NCI-H1092 (cell line): ENCODE measurements at regions not wholly inside any gene's neighbourhood (a gene's known extent, or its start where the extent isn't known, plus 50 kb on each side); places are given as distances from the start of the nearest gene placed in this dataset.

Experiments
- DNase-seq: peaks from one replicate; lab custom pipeline; 2025; lab: John Stamatoyannopoulos, UW

DNA sequence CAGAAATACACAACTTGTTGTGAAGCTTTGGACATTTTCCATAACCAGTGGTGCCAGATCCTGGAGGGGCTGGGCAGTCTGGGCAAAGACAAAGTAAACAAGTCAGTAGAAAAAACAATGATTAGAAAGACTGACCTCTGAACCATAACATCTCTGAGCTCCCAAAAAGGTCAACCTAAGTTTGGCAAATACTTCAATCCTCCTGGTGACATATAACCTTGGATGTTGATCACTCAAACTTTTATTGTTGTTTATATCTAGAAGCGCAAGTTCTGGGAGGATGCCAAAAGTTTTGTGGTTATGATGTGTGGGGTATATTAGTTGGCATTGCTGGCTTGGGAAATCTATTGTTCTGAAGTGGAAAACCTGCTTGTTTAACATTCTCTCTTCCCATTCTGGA lies 257.7 kb downstream of the DIPK2A start:
- DNase-seq = no peak

DNA sequence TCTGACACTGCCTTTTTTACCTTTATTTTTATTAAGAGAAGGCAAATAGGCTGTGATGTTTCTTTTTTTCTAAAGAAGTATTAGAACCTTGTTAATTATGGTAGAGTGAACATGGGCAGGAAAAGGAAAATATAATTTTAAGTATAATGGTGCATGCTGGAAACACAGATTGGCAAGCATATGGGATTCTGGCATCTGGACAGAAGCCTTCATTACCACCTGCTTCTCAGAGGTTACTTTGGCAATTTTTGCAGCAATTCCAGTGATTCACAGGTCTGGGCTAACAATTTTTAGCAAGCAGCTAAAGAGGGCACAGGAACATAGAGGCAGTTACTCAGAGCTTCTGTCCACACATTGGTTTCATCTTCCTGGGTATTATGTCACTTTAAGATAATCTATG lies 258.3 kb downstream of the DIPK2A start:
- no peak for DNase-seq

DNA sequence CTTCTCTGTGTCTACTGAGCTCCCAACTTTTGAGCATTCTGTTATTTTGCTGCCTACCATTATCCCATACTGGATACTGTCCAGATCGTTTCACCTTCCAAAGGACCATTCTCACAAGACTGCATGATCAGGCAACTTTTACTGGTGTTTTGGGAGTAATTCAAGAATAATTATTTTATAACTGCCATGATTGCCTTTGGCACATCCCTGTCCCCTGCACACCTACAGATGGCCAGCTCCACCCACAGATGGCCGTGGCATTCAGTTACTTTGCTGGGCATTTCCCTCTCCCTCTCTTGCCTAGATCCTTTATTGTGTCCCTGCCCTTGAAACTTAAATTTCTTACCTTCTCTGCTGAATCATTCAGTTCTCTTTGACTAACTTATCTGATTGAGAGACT lies 263.9 kb downstream of the DIPK2A start:
- DNase-seq = no peak

DNA sequence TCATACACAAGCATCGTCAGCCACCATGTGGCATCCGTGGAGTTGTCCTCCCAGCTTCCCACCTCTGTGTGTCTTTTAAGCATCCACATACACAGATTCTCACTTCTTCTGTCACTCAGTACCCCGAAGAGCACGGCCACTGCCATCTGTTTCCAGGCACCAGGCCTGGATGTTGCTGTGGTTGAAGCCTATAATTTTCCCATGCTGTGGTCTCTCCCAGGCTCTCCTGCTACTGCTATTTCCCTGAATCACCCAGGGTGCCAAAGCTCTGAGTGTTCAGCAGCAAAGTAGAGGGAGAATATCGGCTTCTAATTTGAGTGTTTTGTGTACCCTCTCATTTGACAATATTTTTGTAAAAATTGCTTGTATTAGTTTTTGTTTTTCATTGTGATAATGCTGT lies 265.7 kb downstream of the DIPK2A start:
- no peak for DNase-seq

DNA sequence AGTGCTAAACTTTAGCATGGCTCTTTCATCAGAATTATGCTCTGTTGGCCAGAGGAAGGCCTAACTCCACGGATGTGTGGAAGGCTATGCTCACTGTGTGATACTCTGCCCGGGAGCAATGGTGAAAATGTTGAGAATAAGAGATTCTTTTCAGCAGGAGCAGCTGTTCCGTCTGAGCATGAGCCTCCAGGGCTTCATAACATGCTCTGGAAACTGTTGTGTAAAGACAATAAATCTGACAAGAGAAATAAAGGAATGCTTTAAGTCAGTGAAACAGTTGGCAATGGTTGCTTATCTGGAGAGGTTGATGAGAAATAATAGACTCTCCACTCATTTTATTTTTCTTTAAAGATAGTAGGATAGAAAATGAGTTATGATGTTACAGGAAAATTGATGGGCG lies 269.8 kb downstream of the DIPK2A start:
- no peak for DNase-seq

DNA sequence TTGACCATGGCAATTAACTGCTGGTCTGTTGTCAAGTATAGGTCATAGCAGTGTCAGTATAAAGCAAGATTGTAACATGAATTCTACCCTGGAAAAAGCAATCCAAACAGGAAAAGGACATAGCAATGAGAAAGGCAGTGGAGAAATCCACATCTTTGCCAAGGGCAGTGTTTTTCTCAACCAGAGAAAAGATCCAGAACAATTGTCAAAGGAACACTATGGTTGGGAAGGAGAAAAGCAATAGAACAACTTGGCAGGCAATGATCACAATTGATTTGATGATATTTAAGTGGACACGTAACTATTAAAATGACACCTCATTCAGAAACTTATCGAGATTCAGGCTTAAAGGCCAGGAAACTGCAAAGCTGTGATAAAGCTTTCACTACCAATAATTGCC lies 271.1 kb downstream of the DIPK2A start:
- DNase-seq = no peak

DNA sequence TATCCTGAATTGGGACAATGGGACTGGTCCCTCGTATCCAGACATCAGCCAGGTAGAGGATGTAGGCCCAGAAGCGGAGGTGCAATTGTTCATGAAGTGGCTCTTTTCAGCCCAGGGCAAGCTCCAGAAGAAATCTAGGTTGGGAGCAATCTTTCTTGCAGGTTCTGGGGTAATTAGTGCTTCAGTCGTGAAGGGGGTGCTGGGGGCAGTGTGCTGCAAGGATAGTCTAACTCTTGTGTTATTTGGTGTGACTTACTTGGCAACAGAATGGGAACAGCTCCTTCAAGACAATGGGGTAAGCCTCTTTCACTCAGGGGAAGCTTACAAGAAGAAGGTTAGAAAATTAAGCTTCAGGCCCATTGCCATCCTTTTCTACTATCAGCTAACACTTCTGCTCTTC lies 273.0 kb downstream of the DIPK2A start:
- DNase-seq = no peak

DNA sequence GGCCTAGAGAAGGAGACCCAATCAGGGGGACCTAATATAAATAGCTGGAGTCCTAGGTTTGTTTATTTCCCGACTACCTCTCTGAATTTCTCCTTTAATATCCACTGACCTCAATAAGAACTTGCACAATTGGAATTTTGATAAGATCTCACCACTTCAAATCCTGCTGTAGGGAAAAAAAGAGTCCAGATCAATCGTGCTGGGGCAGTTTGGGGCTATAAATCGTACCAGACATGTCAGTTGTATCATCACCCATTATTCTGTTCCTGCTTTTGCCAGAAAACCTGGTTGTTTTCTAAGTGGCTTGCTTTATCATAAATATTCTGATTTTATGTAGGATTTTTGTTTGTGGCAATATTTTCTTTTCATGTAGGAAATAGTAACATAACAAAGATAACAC lies 281.3 kb downstream of the DIPK2A start:
- no peak for DNase-seq

DNA sequence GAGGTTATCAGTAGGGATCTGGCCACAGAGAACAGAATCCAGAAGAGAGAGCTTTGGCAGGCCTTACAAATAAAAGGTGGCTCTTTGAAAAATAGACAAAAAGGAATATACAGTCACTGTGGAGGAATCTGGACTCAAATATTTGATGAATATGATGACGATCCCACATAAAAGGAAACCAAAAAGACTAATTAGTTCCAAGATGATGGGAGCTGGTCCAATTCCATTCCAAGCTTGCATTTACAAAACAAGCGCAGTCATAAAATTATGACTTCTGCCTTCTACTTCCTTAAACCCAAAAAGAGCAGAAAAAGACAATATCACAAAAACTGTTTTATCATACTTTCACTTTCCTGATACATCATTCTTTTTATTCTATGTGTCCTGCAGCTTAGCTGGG lies 285.8 kb downstream of the DIPK2A start:
- DNase-seq = no peak

DNA sequence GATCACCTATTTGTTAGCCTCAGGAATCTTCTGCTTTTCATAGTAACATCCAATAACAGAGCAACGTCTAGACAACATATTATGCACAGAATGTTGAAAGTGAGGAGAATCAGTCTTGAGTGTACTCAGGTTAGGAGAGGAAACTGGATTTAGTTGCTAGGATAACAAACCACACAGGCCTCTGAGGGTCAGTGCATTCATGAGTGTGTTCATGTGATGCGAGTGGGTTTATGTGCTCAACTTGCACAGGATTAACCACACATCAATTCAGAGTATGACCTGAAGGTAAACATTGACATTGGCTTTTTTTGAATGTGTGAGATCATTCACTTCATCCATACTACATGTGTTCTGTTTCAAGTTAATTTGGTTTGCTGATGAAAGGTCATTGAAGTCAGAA lies 287.6 kb downstream of the DIPK2A start:
- DNase-seq = no peak

DNA sequence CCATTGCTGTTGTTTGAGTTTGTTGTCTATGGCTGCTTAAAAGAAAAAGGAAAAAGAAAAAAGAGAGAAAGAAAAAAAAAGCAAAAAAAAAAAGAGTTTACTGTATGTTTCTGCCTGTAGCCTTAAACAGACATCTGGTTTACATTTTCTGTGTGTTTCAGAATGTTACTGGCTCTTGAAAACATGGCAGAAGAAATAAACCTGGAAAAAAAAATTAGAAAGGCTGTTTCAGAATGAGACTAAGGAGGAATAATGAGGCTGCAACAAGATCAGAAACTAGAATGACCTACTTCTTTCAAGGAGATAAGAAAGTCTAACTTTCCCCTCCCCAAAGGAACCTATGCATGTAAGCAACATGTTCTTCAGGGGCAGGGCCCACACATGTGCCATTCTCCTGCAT lies 292.1 kb downstream of the DIPK2A start:
- DNase-seq = no peak

DNA sequence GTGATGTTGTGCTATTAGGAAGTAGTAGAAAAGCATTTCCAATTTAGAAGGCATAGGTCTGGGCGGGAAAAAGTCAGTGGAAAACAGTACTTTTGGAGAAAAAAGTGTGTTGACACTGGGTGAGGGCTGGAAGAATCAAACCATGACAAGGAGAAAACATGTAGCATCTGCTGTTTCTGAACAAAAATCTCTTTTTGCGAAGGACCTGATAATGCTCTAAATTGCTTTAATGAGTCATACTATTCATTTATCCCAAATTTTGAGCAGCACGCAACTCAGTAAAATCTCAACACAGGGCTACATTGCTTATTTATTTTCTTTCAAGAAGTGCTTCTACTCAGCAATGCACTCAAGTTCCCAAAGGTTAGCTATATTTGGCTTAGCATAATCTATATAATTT lies 292.7 kb downstream of the DIPK2A start:
- no peak for DNase-seq

DNA sequence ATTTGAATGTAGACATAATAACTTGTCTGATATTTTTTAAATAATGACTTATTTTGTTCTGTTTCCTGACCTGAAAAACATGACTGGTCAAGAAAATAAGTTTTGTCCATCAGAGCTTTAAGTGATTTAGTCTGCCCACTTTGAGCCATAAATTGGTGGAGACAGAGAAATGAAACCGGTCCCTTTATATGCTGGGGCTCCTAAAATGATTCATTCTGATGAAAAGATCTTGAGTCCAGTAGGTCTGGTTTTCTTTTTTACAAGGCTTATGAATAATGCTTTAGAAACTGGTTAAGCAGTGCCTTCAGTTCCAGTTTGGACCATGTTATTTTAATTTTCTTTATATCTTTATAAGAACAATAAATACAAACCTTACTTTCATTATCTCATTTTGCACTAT lies 293.2 kb downstream of the DIPK2A start:
- no peak for DNase-seq

DNA sequence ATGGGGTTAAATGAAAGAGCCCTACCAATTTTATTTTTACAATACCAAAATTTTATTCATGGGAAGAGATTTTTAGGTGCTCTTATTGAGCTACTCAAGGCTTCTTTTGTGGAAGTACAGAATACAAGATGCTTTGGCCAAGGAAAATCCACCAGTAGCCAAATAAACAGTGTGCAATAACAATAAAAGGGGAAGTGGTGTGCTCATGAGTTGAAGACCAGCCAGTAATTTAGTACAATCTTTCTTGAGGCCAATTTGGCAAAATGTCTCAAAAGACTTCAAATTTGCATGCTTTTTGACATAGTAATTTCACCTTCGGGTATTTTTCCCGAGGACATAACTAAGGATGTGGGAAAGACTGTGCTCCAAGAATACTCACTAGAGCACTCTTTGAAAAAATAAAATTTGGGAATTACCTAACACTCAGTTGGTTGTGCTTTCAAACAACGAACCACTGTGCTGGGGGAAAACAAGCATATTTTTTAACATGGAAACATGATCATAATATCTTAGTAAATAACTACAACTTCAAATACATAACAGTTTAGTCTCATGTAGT lies 294.0 kb downstream of the DIPK2A start:
- DNase-seq = no peak

DNA sequence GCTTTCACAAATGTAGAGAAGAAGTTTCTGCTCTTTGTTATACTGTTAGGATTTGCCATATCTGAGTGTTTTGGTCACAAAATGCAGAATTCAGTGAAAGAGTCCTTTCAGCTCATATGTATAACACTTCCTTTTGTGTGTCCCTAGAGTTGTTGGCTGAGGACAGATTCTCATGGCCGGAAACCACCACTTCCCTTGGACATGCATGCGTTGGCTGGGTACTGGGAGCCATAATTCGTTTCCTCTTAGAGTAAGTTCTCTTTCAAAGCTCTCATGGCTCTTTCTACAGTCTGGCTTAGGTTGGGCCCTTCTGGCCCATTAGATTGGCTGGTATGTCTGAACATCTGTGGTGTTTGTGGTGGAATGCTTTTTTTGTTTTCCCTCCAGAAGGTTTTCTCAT lies 298.5 kb downstream of the DIPK2A start:
- DNase-seq = no peak

DNA sequence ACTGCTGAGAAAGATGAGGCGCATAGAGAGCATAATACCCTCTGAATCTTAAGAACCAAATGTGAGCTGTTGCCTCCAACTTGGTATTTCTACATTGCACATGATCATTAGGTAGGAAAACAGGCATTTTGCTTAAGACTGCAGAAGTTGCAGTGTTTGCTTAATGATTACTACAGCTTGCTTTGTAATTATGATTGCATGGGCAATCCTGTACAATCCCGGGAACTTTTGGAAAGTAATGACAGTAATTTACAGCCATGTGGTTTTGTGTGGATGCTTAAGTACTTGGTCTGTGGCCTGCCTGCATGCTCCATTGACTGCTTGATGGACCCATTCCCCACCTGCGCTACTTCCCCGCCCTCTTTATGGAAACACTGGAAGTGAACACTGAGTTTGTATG lies 301.1 kb downstream of the DIPK2A start:
- DNase-seq = no peak

DNA sequence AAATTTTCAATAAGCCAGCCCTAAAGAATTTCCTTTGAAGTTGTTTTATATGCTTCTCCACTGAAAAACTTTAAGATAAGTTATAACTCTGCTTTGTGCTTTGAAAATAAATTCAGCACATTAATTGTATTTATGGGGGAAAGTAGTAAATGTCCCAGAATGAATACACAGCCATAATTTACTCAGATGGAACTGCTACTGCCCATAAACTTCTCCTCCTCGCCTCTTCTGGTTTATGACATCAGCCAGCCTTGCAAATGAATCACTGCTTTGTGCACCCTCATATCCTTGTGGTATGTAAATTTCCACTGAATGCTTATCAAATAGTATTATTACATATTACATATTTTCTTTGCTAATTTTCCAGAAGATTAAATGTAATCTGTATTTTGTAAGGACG lies 302.0 kb downstream of the DIPK2A start:
- DNase-seq = no peak

DNA sequence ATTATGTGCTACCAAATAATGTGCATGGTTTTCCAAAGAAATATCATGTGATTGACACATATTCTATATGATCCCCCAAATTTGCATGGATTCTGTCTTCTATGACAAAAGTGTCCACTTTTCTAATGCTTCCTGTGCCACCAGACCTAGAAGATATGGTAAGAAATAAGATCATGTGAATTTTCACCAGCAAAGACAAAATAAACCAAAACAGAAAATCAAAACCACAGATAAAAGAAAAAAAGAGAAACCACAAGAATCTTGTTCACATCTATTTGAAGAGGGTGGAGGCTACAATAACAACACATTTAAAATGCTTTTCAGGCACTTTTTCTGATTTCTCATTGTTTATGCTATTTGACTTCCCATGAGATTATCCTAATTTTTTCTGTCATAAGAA lies 303.4 kb downstream of the DIPK2A start:
- no peak for DNase-seq

DNA sequence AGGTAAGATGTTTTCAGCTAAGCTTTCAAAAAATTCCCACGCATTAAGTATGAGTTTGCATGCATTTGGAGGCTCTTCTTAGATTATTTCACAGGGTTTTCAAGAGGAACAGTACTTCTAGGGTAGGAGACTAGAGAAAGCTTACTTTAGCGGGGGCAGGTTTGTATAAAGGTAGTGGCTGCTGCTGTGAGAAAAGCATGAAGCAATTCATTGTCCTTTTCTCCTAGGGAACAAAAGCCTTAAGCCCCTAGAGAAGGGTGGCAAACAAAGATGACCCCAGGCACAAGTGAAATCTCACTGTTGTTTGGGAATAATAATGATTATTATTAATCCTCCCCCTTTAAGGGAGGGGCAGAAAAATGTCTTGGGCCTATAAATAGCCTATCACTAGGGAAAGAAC lies 310.7 kb downstream of the DIPK2A start:
- no peak for DNase-seq

DNA sequence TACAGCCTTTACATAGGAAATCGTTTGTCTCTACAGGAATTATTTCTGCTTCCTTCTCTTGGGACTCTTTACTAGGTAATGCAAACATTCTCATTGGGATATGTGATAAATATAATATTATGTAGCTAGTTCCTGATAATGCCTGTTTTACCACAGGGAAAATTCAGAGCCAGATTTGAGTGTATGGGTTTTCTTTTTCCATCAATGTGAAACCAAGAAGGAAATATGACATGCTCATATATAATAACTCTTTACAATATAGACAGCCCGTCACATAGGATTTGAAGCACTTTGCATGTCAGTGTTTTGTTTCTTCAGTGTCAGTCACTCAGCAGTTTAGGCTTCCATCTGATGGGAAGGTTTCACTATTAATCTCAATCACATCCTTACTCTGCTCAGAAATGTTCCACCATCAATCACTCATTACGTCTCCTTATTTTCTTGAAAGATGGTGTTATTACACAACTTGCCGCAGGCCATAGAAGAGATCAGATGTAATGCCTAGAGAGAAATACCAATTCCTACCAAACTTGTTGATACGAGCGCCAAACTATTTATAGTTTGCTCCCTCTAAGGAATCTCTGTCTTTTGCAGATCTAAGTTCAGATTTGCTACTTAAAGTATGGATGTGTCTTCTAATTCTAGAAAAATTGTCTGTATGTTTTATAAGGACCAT lies 314.8 kb downstream of the DIPK2A start:
- no peak for DNase-seq

DNA sequence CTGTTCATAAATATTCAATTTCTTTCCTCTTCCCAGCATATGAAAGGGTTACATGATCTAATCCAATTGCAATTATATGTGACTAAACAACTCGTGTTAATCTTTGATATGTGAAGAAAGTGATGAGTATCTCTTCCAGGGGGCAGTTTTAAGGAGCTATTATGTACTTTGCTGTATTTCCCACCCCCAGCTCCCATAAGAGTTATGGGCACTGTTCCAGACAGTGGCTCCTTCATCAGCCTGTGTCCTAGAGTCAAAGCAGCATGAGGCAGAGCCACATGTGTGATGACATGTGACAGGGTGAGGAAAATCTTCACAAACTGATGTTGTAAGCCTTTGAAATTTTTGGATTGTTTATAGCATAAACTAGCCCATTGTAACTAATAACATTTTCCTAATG lies 315.4 kb downstream of the DIPK2A start:
- no peak for DNase-seq

DNA sequence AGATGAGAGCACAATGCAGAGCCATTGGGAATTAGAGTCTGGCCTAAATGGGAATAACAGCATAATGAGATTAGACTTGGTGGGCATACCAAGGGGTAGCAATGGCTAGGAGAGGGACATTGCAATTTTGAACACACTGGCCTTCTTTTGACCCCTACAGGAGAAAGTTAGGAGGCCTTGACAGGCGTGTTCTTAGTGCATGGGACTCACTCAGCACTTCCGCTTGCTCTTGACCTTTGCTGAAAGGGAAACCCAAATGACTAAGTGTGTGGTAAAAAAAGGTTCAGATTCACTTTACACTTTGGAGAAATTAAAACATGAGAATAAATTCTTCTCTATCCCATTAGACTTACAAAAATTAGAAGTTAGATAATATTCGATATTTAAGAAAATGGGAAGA lies 317.4 kb downstream of the DIPK2A start:
- DNase-seq = no peak

DNA sequence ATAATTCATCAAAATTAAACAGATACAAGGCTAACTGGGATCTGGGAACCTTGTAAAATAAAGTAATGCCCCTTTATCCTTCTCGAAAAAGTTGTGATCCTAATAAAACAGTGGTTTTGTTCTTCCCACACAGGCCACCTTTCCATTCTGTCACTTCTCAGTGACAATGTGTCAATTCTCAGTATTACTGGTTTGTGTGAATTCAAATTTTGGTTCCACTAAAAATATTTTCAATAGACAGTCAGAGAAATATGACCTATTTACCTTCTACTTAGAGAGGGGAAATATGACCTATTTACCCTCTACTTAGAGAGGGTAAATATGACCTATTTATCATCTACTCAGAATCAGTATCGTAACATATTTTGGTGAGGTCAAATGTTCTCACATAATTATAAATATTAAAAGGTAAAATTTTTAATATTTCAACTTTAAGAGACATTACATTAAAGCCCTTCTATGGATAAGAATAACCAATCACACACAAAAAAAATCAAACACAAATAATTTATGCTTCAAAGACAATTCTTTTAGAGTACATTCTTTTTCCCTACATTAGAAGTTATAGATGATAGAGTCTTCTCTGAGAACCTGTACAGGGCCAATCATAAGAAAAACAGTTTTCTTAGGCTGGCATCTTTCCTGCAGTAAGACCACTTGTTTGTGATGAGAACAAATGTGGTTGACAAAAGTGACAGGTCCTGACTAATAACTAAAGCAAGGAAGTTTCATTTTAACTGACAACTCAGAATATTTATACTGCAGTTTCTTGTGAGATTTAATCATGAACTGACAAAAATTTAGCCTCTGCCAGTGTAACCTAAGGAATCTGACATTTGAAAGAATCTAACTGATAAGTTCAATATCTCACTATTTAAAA lies 323.3 kb downstream of the DIPK2A start:
- no peak for DNase-seq

DNA sequence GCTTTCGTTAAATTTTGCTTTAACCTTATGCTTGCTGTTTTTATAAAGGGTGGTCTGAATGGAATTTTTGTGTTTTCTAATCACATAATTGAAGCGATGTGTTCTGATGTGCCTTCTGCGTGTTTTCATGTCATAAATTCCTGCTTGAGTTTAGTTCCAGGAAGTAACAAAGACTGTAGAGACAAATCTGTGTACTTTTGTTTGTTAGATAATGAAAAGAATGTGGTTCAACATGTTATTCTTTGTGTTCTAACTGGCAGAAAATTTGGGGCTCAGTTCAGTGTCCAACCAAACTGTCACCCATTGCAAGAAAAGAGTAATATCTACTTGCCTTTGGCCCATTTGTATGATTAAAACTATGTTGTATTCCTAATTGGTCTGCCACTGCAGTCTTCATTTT lies 324.0 kb downstream of the DIPK2A start:
- DNase-seq = no peak
